ENCODE measurements at regions not wholly inside any gene's neighbourhood (a gene's known extent, or its start where the extent isn't known, plus 50 kb on each side); places are given as distances from the start of the nearest gene placed in this dataset.

- no peak overlapping the region for H3K4me3 ChIP-seq (replicated peaks in 1 of 2; ENCODE audit: low read depth in 2 of 2, low read length in 2 of 2)
- TF ChIP-seq, protein P1, sequence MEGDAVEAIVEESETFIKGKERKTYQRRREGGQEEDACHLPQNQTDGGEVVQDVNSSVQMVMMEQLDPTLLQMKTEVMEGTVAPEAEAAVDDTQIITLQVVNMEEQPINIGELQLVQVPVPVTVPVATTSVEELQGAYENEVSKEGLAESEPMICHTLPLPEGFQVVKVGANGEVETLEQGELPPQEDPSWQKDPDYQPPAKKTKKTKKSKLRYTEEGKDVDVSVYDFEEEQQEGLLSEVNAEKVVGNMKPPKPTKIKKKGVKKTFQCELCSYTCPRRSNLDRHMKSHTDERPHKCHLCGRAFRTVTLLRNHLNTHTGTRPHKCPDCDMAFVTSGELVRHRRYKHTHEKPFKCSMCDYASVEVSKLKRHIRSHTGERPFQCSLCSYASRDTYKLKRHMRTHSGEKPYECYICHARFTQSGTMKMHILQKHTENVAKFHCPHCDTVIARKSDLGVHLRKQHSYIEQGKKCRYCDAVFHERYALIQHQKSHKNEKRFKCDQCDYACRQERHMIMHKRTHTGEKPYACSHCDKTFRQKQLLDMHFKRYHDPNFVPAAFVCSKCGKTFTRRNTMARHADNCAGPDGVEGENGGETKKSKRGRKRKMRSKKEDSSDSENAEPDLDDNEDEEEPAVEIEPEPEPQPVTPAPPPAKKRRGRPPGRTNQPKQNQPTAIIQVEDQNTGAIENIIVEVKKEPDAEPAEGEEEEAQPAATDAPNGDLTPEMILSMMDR (IDR thresholded peaks at IDR 0.05; ENCODE audit: low read depth, low read length), result no peak
Observed at GRCh38 chr7:41886262-41886900, 183.5 kb upstream of the INHBA start.

DNA sequence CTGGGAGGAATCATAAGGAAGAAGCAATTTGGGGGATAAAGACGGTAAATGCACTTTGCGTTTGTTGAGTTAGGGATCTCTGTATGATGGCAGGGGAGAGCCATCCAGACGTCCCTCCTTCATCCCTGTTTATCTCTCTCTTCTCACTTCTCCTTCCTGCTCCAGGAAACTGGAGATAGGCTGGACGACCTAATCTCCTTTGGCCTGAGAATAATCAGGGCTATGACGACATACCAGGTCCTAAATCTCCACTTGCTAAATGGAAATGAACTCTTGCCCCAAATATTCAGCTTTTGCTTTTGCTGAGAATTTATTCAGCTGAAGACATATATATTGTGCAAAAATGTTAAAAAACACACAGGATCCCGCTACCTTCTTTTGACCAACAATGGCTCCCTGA, 182.9 kb upstream of the INHBA start:
- peak; percentile 42 to 50 for DNase-seq (ENCODE audit: low read depth in 2 of 2)
- TF ChIP-seq, protein P1 (IDR thresholded peaks at IDR 0.05; ENCODE audit: low read depth, low read length), result no peak
- no peak overlapping the region for H3K4me3 ChIP-seq (replicated peaks in 1 of 2; ENCODE audit: low read depth in 2 of 2, low read length in 2 of 2)

More at GRCh38 chr7:41886262-41886900, 183.5 kb upstream of the INHBA start:
- peak; percentile 83 to 95 for DNase-seq (ENCODE audit: low read depth in 2 of 2)

- DNase-seq (ENCODE audit: low read depth in 2 of 2), result peak; percentile 36 to 55
- no peak overlapping the region for H3K4me3 ChIP-seq (replicated peaks in 1 of 2; ENCODE audit: low read depth in 2 of 2, low read length in 2 of 2)
- TF ChIP-seq, protein P1 (IDR thresholded peaks at IDR 0.05; ENCODE audit: low read depth, low read length), result no peak
Observed at GRCh38 chr7:41885078-41885477, 182.2 kb upstream of the INHBA start.

GRCh38 chr7:41882745-41883420, 180.0 kb upstream of the INHBA start:
- TF ChIP-seq, protein P1 (IDR thresholded peaks at IDR 0.05; ENCODE audit: low read depth, low read length), result no peak
- H3K4me3 ChIP-seq (replicated peaks in 1 of 2; ENCODE audit: low read depth in 2 of 2, low read length in 2 of 2), result no peak overlapping the region
- DNase-seq (ENCODE audit: low read depth in 2 of 2), result no peak

DNA sequence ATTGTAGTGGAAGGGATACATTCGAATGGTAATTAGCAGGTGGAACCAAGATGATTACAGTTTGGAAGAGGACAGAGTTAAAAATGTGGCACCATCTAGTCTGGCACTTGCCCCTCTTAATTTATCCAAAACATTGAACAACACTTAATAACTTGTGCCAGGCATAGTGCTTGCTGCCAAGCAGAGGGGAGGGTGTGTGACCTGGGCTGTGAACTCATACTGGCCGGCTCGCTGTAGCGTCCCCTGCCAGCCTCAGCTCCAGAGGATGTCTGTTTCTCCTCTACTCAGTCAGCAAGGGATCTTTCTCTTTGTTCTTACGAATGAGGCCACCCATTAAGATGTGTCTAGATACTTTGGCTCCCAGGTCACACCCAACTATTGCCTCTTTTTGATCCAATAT, 179.4 kb upstream of the INHBA start:
- no peak overlapping the region for H3K4me3 ChIP-seq (replicated peaks in 1 of 2; ENCODE audit: low read depth in 2 of 2, low read length in 2 of 2)
- no peak for DNase-seq (ENCODE audit: low read depth in 2 of 2)
- TF ChIP-seq, protein P1 (IDR thresholded peaks at IDR 0.05; ENCODE audit: low read depth, low read length), result no peak

GRCh38 chr7:41881331-41882130, 178.6 kb upstream of the INHBA start:
- no peak overlapping the region for H3K4me3 ChIP-seq (replicated peaks in 1 of 2; ENCODE audit: low read depth in 2 of 2, low read length in 2 of 2)
- DNase-seq (ENCODE audit: low read depth in 2 of 2), result peak; percentile 27 to 57
- TF ChIP-seq, protein P1 (IDR thresholded peaks at IDR 0.05; ENCODE audit: low read depth, low read length), result no peak
